T-cell (primary cell): ENCODE measurements at regions not wholly inside any gene's neighbourhood (a gene's known extent, or its start where the extent isn't known, plus 50 kb on each side); places are given as distances from the start of the nearest gene placed in this dataset.

Experiments
- ATAC-seq, 4 experiments: fragments of 200-7000 bp in 3 of 4; fragments of 150-1000 bp in 1 of 4; cut with Tn5 transposase; replicated peaks in 1 of 4; 1 replicate in 3 of 4; 2 replicates in 1 of 4; pipeline ENCODE4 v1.10.0; 2021; ENCODE audit warnings: moderate library complexity in 3 of 4, mild to moderate bottlenecking in 2 of 4, moderate number of reproducible peaks in 1 of 4
- CTCF ChIA-PET, 2 donors: fragments of 300-600 bp; sonication (Branson Sonifier 250); formaldehyde crosslinking; loops; one replicate each; lab custom pipeline; 2022; ENCODE audit warnings: antibody characterized with exemption in 2 of 2; lab: Charles Lee
- POLR2A ChIA-PET, 2 donors: fragments of 300-600 bp; sonication (Branson Sonifier 250); formaldehyde crosslinking; loops; one replicate each; lab custom pipeline; 2022; ENCODE audit warnings: antibody characterized with exemption in 2 of 2; lab: Charles Lee
- DNase-seq, 35 experiments: peaks; one replicate each; pipeline versions ENCODE4 v3.0.0 to v3.0.0-alpha.2; 2013 to 2023
- H3K27ac ChIP-seq: one replicate; pipeline ENCODE4 v1.5.1; 2013; ENCODE audit warnings: low read length
- H3K27me3 ChIP-seq, 2 experiments: replicated peaks in 1 of 2; 1 replicate in 1 of 2; 2 replicates in 1 of 2; pipeline versions ENCODE4 v1.6.1 to v1.7.0; 2013; ENCODE audit warnings: low read length in 1 of 2, mixed read lengths in 1 of 2; ENCODE audit not compliant: control insufficient read depth in 2 of 2, insufficient read depth in 2 of 2; ENCODE audit errors: extremely low read depth in 1 of 2
- H3K36me3 ChIP-seq, 2 donors: 1 replicate in 1 of 2; 2 replicates in 1 of 2; pipeline versions ENCODE4 v1.6.1 to v1.7.0; 2013; ENCODE audit warnings: low read length in 1 of 2; ENCODE audit not compliant: control insufficient read depth in 2 of 2, insufficient read depth in 1 of 2; ENCODE audit errors: extremely low read depth in 1 of 2
- H3K4me1 ChIP-seq, 2 experiments: 1 replicate in 1 of 2; 2 replicates in 1 of 2; pipeline versions ENCODE4 v1.6.1 to v1.7.0; 2013; ENCODE audit warnings: low read length in 2 of 2, mixed read lengths in 1 of 2; ENCODE audit not compliant: insufficient read depth in 2 of 2, control insufficient read depth in 1 of 2; ENCODE audit errors: extremely low read depth in 1 of 2
- H3K4me3 ChIP-seq, 2 donors: 1 replicate in 1 of 2; 2 replicates in 1 of 2; pipeline versions ENCODE4 v1.5.1 to v1.7.0; 2013; ENCODE audit warnings: mild to moderate bottlenecking in 2 of 2, low read length in 1 of 2, moderate library complexity in 1 of 2; ENCODE audit not compliant: control insufficient read depth in 1 of 2; ENCODE audit errors: extremely low read depth in 1 of 2
- H3K9me3 ChIP-seq: 2 replicates; pipeline ENCODE4 v1.7.0; 2013
- H3K27ac Mint-ChIP-seq, 2 donors: one replicate each; pipeline ENCODE4 v1.8.0; 2020 to 2021; ENCODE audit warnings: mild to moderate bottlenecking in 2 of 2, mixed read lengths in 2 of 2
- H3K27me3 Mint-ChIP-seq, 2 donors: one replicate each; pipeline ENCODE4 v1.8.0; 2021 to 2022; ENCODE audit warnings: mixed read lengths in 2 of 2
- H3K36me3 Mint-ChIP-seq: one replicate; pipeline ENCODE4 v1.8.0; 2021; ENCODE audit warnings: mixed read lengths
- H3K4me1 Mint-ChIP-seq, 3 donors: one replicate each; pipeline ENCODE4 v1.8.0; 2020 to 2022; ENCODE audit warnings: mixed read lengths in 3 of 3, mild to moderate bottlenecking in 1 of 3
- H3K4me3 Mint-ChIP-seq, 3 donors: one replicate each; pipeline ENCODE4 v1.8.0; 2020 to 2022; ENCODE audit warnings: mild to moderate bottlenecking in 3 of 3, mixed read lengths in 3 of 3, moderate library complexity in 3 of 3
- H3K9me3 Mint-ChIP-seq, 3 donors: one replicate each; pipeline ENCODE4 v1.8.0; 2020 to 2022; ENCODE audit warnings: mixed read lengths in 3 of 3
- WGBS: methylation state at CpG from one replicate; pipeline ENCODE4 v1.1.5; 2013; ENCODE audit warnings: missing lambda C conversion rate; ENCODE audit not compliant: insufficient coverage; 5-methylcytosine and 5-hydroxymethylcytosine counted together

GRCh38 chr3:16738451-16738850 is 133.2 kb upstream of the DAZL start:
- no peak overlapping the region for H3K27ac Mint-ChIP-seq
- no peak overlapping the region for H3K4me3 Mint-ChIP-seq
- no peak overlapping the region for H3K4me3 ChIP-seq
- no peaks in the 10 kb centered on the region for H3K36me3 Mint-ChIP-seq
- ChIA-PET CTCF (no interaction called here), POLR2A (no interaction called here)
- no peaks in the 10 kb centered on the region for H3K4me1 Mint-ChIP-seq
- H3K36me3 ChIP-seq, result no peaks in the 10 kb centered on the region
- H3K4me1 ChIP-seq, result no peaks in the 10 kb centered on the region
- peaks cover 6 to 14% (median 7%) of the 10 kb centered on the region in 3 donors for H3K9me3 Mint-ChIP-seq
- no peak for DNase-seq
- H3K9me3 ChIP-seq, result no peaks in the 10 kb centered on the region
- no CpG with 5 or more reads among the region's 1 CpG for WGBS
- no peak for ATAC-seq
- H3K27ac ChIP-seq, result no peak overlapping the region
- H3K27me3 Mint-ChIP-seq, result no peaks in the 10 kb centered on the region
- no peaks in the 10 kb centered on the region for H3K27me3 ChIP-seq

- Mint-ChIP-seq H3K27ac (no peak overlapping the region), H3K4me1 (no peaks in the 10 kb centered on the region), H3K36me3 (no peaks in the 10 kb centered on the region), H3K27me3 (no peaks in the 10 kb centered on the region), H3K4me3 (no peak overlapping the region), H3K9me3 (peaks cover 1 to 11% (median 3%) of the 10 kb centered on the region in 3 donors)
- no peaks in the 10 kb centered on the region for H3K4me1 ChIP-seq
- no peaks in the 10 kb centered on the region for H3K9me3 ChIP-seq
- ATAC-seq (no peak), DNase-seq (no peak)
- H3K36me3 ChIP-seq, result no peaks in the 10 kb centered on the region
- no peak overlapping the region for H3K4me3 ChIP-seq
- ChIA-PET POLR2A (no interaction called here), CTCF (interaction anchor here (0.7 kb wide), 2 partner anchors 324 to 583 kb away, joined by 4 to 6 read pairs; no protein-coding TSS in a partner anchor)
- no peak overlapping the region for H3K27ac ChIP-seq
- H3K27me3 ChIP-seq, result no peaks in the 10 kb centered on the region
- WGBS, result no CpG with 5 or more reads among the region's 5 CpGs
Measured at GRCh38 chr3:16739541-16740105, 134.4 kb upstream of the DAZL start.

GRCh38 chr3:16740515-16740914 is 135.3 kb upstream of the DAZL start:
- no peaks in the 10 kb centered on the region for H3K4me1 ChIP-seq
- Mint-ChIP-seq H3K4me1 (no peaks in the 10 kb centered on the region), H3K4me3 (no peak overlapping the region), H3K36me3 (no peaks in the 10 kb centered on the region), H3K27me3 (no peaks in the 10 kb centered on the region), H3K9me3 (peaks cover 0 to 8% (median 3%) of the 10 kb centered on the region in 3 donors), H3K27ac (no peak overlapping the region)
- H3K9me3 ChIP-seq, result no peaks in the 10 kb centered on the region
- POLR2A ChIA-PET, result no interaction called here
- H3K27me3 ChIP-seq, result no peaks in the 10 kb centered on the region
- H3K36me3 ChIP-seq, result no peaks in the 10 kb centered on the region
- ATAC-seq (no peak), DNase-seq (no peak)
- WGBS, result no CpG with 5 or more reads among the region's 1 CpG
- CTCF ChIA-PET, result no interaction called here
- H3K4me3 ChIP-seq, result no peak overlapping the region
- H3K27ac ChIP-seq, result no peak overlapping the region

- H3K27ac ChIP-seq, result no peak overlapping the region
- no peak for DNase-seq
- H3K4me1 ChIP-seq, result no peaks in the 10 kb centered on the region
- ChIA-PET POLR2A (no interaction called here), CTCF (no interaction called here)
- no peaks in the 10 kb centered on the region for H3K36me3 ChIP-seq
- WGBS, result 55% methylated on average over 1 of the region's 4 CpGs
- Mint-ChIP-seq H3K4me1 (no peaks in the 10 kb centered on the region), H3K4me3 (no peak overlapping the region), H3K36me3 (no peaks in the 10 kb centered on the region), H3K27me3 (peaks cover 0 to 1% of the 10 kb centered on the region in 2 donors), H3K27ac (no peak overlapping the region), H3K9me3 (peaks cover 0 to 8% (median 3%) of the 10 kb centered on the region in 3 donors)
- H3K4me3 ChIP-seq, result no peak overlapping the region
- no peaks in the 10 kb centered on the region for H3K27me3 ChIP-seq
- no peaks in the 10 kb centered on the region for H3K9me3 ChIP-seq
- no peak for ATAC-seq
Measured at GRCh38 chr3:16741103-16741758, 136.0 kb upstream of the DAZL start.

GRCh38 chr3:16741890-16742289 is 136.7 kb upstream of the DAZL start:
- H3K4me3 ChIP-seq, result no peak overlapping the region
- peaks cover 0 to 8% (median 3%) of the 10 kb centered on the region in 3 donors for H3K9me3 Mint-ChIP-seq
- no peak overlapping the region for H3K4me3 Mint-ChIP-seq
- no peaks in the 10 kb centered on the region for H3K36me3 Mint-ChIP-seq
- no peaks in the 10 kb centered on the region for H3K4me1 ChIP-seq
- H3K27ac Mint-ChIP-seq, result no peak overlapping the region
- ChIA-PET POLR2A (no interaction called here), CTCF (no interaction called here)
- no CpG with 5 or more reads among the region's 4 CpGs for WGBS
- H3K9me3 ChIP-seq, result no peaks in the 10 kb centered on the region
- H3K27ac ChIP-seq, result no peak overlapping the region
- ATAC-seq (no peak), DNase-seq (no peak)
- no peaks in the 10 kb centered on the region for H3K27me3 ChIP-seq
- H3K4me1 Mint-ChIP-seq, result no peaks in the 10 kb centered on the region
- H3K27me3 Mint-ChIP-seq, result peaks cover 0 to 1% of the 10 kb centered on the region in 2 donors
- no peaks in the 10 kb centered on the region for H3K36me3 ChIP-seq

- H3K9me3 Mint-ChIP-seq, result peaks cover 0 to 8% (median 3%) of the 10 kb centered on the region in 3 donors
- ATAC-seq, result no peak
- ChIA-PET POLR2A (no interaction called here), CTCF (no interaction called here)
- Histone ChIP-seq H3K4me3 (no peak overlapping the region), H3K27me3 (no peaks in the 10 kb centered on the region), H3K4me1 (no peaks in the 10 kb centered on the region), H3K36me3 (no peaks in the 10 kb centered on the region), H3K9me3 (no peaks in the 10 kb centered on the region), H3K27ac (no peak overlapping the region)
- no peak overlapping the region for H3K4me3 Mint-ChIP-seq
- H3K36me3 Mint-ChIP-seq, result no peaks in the 10 kb centered on the region
- DNase-seq, result no peak
- H3K27me3 Mint-ChIP-seq, result peaks cover 0 to 1% of the 10 kb centered on the region in 2 donors
- no peaks in the 10 kb centered on the region for H3K4me1 Mint-ChIP-seq
- no peak overlapping the region for H3K27ac Mint-ChIP-seq
Measured at GRCh38 chr3:16743276-16743675, 138.1 kb upstream of the DAZL start.
